H1 (cell line): ENCODE measurements at regions not wholly inside any gene's neighbourhood (a gene's known extent, or its start where the extent isn't known, plus 50 kb on each side); places are given as distances from the start of the nearest gene placed in this dataset.

Experiments used
- CBX5 ChIP-seq: fragments of 300-800, 300-1000 bp; sonication (generic); IDR thresholded peaks from 2 replicates; pipeline ENCODE4 v1.7.1; 2016; ENCODE audit warnings: antibody characterized with exemption, low read length, low read depth
- TCF12 ChIP-seq: IDR thresholded peaks from 2 replicates; pipeline ENCODE4 v1.6.1; 2011; ENCODE audit warnings: low read depth, mild to moderate bottlenecking, low read length

- no peak for TF ChIP-seq TCF12
- no peak for TF ChIP-seq CBX5
These were observed 118.4 kb downstream of the RHOU start (continued) for GRCh38 chr1:228853637-228854036.
